Ascending aorta (tissue), 2 donors: ENCODE measurements at regions not wholly inside any gene's neighbourhood (a gene's known extent, or its start where the extent isn't known, plus 50 kb on each side); places are given as distances from the start of the nearest gene placed in this dataset.
A peak's percentile ranks its signal among the peaks of the same experiment; 100 is the strongest.

Source experiments
- DNase-seq, 2 donors: peaks; one replicate each; pipeline ENCODE4 v3.0.0-alpha.2; 2019; ENCODE audit warnings: low spot score in 2 of 2
- H3K27ac ChIP-seq, 2 donors: fragments of 200-600 bp; sonication (generic); one replicate each; pipeline ENCODE4 v1.5.1; 2016 to 2017; ENCODE audit warnings: mild to moderate bottlenecking in 1 of 2
- H3K27me3 ChIP-seq: fragments of 200-600 bp; sonication (generic); one replicate; pipeline ENCODE4 v1.5.1; 2017
- H3K36me3 ChIP-seq, 2 donors: fragments of 200-600 bp; sonication (generic); one replicate each; pipeline ENCODE4 v1.5.1; 2016
- H3K4me1 ChIP-seq, 2 donors: fragments of 200-600 bp; sonication (generic); one replicate each; pipeline ENCODE4 v1.5.1; 2016 to 2017; ENCODE audit warnings: mild to moderate bottlenecking in 1 of 2
- H3K4me3 ChIP-seq, 2 donors: fragments of 200-600 bp; sonication (generic); one replicate each; pipeline ENCODE4 v1.5.1; 2016 to 2017; ENCODE audit warnings: mild to moderate bottlenecking in 1 of 2
- H3K9me3 ChIP-seq, 2 donors: fragments of 200-600 bp; sonication (generic); one replicate each; pipeline ENCODE4 v1.5.1; 2016
- intact Hi-C: fragments of 100-400 bp; cut with DNase I; formaldehyde crosslinking; loops from one replicate; pipeline ENCODE4 v1.15.1; 2023
- TF ChIP-seq, protein P1 (sequence below), 3 experiments: fragments of 200-600 bp in 2 of 3; fragments of 450-650 bp in 1 of 3; sonication (generic) in 2 of 3; IDR thresholded peaks; one replicate each; pipeline ENCODE4 v1.5.1; 2016 to 2019; ENCODE audit warnings: antibody characterized with exemption in 3 of 3, mild to moderate bottlenecking in 1 of 3, moderate library complexity in 1 of 3

DNA sequence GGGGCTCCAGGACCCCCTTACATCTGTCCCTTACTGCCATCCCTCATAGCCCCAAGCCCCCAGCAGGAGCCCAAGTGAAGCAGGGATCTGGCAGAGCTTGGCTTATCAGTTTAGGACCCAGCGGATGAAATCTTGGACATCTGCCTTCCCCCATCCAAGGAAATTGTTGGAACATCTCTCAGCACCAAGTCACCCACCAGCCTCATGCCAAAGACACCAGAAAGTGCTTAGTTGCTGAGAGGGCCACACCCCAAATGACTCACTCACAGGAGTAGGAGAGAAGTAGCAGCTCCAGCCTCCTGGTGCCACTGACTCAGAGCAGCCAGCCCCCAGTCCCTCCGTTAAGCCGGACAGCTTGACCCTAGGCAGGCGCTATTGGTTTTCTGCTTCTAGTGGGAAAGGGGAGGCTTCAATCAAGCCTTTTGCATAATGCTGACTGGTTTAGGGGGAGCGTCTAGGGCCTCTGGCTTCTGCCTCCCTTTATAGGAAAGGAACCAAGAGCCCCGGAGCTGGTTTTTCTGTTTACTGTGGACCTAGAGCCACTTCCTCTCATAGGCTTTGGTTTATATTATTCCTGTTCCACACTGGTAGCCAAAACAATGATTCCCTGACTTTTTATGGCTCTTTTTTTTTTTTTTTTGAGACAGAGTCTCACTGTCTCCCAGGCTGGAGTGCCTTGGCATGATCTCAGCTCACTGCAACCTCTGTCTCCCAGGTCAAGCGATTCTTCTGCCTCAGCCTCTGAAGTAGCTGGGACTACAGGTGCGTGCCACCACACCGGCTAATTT lies 114.2 kb upstream of the IPO9 start:
- Histone ChIP-seq H3K4me3 (peak overlapping the region; percentile 14 to 40), H3K27me3 (no peaks in the 10 kb centered on the region), H3K36me3 (peaks cover 0 to 7% of the 10 kb centered on the region in 2 donors), H3K9me3 (no peaks in the 10 kb centered on the region), H3K4me1 (peaks cover 51 to 65% of the 10 kb centered on the region in 2 donors), H3K27ac (peak overlapping the region; percentile 93 to 97)
- intact Hi-C loops = no loop called here
- peak; percentile 94 to 99 for DNase-seq
- TF ChIP-seq, protein P1, sequence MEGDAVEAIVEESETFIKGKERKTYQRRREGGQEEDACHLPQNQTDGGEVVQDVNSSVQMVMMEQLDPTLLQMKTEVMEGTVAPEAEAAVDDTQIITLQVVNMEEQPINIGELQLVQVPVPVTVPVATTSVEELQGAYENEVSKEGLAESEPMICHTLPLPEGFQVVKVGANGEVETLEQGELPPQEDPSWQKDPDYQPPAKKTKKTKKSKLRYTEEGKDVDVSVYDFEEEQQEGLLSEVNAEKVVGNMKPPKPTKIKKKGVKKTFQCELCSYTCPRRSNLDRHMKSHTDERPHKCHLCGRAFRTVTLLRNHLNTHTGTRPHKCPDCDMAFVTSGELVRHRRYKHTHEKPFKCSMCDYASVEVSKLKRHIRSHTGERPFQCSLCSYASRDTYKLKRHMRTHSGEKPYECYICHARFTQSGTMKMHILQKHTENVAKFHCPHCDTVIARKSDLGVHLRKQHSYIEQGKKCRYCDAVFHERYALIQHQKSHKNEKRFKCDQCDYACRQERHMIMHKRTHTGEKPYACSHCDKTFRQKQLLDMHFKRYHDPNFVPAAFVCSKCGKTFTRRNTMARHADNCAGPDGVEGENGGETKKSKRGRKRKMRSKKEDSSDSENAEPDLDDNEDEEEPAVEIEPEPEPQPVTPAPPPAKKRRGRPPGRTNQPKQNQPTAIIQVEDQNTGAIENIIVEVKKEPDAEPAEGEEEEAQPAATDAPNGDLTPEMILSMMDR (IDR thresholded peaks at IDR 0.05) = no peak

DNA sequence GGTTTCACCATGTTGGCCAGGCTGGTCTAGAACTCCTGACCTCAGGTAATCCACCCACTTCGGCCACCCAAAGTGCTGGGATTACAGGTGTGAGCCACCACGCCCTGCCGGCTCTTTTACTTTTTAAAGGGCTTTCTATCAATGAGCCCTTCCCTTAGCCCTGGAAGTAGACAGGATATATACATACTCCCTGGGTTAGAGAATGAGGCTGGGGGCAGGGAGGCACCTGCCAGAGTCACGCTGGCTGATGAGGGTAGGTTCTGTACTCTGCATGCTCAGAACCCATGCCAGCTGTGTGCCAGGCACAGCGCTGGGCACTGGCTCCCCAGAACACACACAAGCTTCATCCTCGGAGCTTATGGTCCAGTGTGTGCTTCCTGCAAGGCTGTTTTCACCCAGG lies 113.6 kb upstream of the IPO9 start:
- peaks cover 55 to 65% of the 10 kb centered on the region in 2 donors for H3K4me1 ChIP-seq
- H3K9me3 ChIP-seq = no peaks in the 10 kb centered on the region
- H3K27ac ChIP-seq = peak overlapping the region; percentile 93 to 97
- DNase-seq = no peak
- H3K27me3 ChIP-seq = no peaks in the 10 kb centered on the region
- H3K36me3 ChIP-seq = peaks cover 0 to 7% of the 10 kb centered on the region in 2 donors
- intact Hi-C loops = no loop called here
- peak overlapping the region; percentile 14 to 40 for H3K4me3 ChIP-seq
- TF ChIP-seq, protein P1 (IDR thresholded peaks at IDR 0.05) = no peak

DNA sequence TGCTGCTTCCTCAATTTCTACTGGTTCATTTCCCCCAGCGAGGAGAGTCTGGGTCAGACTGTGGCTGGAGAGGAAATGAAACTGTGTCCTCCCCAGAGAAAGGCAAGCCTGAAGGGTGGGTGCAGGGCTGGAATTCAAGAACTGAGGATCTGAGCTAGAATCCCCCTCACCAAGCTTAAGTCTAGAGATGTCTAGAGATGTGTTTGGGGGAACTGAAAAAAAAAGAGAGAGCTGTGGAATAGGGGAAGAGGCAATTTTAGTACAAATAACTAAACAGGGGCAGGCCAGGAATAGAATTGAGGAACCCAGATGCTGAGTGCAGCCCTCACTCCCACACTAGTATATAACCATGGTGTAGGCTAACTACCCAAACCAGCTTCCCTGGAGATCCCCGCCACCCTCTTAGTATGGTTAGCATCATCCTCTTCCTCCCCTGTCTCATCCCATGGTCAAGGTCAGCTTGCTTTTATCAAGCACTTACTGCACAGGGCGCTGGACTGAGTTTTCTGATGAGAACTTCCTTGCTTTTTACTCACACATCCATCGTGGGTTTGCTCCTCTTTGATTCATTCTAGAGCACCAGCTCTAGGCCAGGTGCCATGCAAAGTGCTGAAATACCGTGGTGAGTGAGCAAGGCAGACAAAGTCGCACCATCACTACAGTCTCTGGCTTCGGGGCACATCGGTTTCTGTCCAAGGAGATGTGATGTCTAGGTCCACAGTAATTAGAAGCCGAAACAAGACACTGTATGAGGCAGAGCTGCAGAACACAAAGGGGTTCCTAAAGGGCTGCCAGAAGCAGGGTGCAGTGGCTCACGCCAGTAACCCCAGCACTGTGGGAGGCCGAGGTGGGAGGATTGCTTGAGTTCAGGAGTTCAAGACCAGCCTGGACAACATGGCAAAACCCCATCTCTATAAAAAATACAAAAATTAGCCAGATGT lies 112.9 kb upstream of the IPO9 start:
- TF ChIP-seq, protein P1 (IDR thresholded peaks at IDR 0.05) = no peak
- H3K4me3 ChIP-seq = peak overlapping the region in 1 of 2 donors; percentile 40
- peaks cover 49 to 65% of the 10 kb centered on the region in 2 donors for H3K4me1 ChIP-seq
- no peaks in the 10 kb centered on the region for H3K9me3 ChIP-seq
- intact Hi-C loops = loop anchor here (1.0 kb wide), 1 partner anchor 23 kb away; no protein-coding TSS in a partner anchor
- H3K36me3 ChIP-seq = peaks cover 0 to 7% of the 10 kb centered on the region in 2 donors
- H3K27ac ChIP-seq = peak overlapping the region; percentile 93 to 97
- no peaks in the 10 kb centered on the region for H3K27me3 ChIP-seq
- DNase-seq = no peak

DNA sequence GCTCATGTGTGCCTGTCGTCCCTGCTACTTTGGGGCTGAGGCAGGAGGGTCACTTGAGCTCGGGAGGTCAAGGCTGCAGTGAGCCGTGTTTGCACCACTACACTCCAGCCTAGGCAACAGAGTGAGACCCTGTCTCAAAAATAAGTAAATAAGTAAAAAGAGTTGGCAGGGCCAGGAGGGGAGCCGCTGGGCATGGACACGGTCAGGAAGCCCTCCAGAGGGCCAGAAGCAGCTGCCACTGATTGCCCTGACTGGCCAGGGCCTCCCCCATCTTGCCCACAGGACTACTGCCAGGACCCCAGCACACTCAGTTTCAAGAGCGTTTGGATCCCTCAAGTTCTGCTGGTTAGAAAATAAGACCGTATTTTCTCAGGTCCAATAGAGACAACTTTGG lies 112.2 kb upstream of the IPO9 start:
- no peaks in the 10 kb centered on the region for H3K27me3 ChIP-seq
- H3K36me3 ChIP-seq = peaks cover 0 to 7% of the 10 kb centered on the region in 2 donors
- TF ChIP-seq, protein P1 (IDR thresholded peaks at IDR 0.05) = no peak
- H3K4me1 ChIP-seq = peaks cover 42 to 62% of the 10 kb centered on the region in 2 donors
- H3K9me3 ChIP-seq = no peaks in the 10 kb centered on the region
- H3K27ac ChIP-seq = peak overlapping the region; percentile 93 to 97
- no peak for DNase-seq
- intact Hi-C loops = loop anchor here (1.0 kb wide), 1 partner anchor 23 kb away; no protein-coding TSS in a partner anchor
- no peak overlapping the region for H3K4me3 ChIP-seq

DNA sequence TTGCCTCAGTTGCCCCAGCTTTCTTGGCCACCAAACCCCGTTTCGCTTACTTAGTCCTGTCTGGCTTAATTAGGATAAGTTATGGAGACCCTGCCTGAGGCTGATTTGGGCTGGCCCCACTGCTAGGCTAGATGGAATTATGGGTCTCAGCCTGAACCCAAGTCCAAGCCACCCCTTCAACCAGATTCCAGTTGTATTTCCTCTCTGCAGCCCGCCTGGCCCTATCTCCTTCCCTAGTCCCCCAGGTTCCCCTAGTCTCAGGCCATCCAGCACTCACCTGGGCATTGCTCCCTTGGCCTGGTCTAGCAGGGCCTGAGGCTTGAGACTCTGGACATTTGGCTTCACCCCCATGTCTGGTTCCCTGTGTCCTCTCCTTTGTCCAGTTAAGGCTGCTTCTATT lies 111.7 kb upstream of the IPO9 start:
- Histone ChIP-seq H3K4me1 (peaks cover 36 to 60% of the 10 kb centered on the region in 2 donors), H3K27ac (peak overlapping the region; percentile 93 to 97), H3K27me3 (no peaks in the 10 kb centered on the region), H3K9me3 (no peaks in the 10 kb centered on the region), H3K4me3 (no peak overlapping the region), H3K36me3 (peaks cover 0 to 7% of the 10 kb centered on the region in 2 donors)
- intact Hi-C loops = no loop called here
- no peak for DNase-seq
- TF ChIP-seq, protein P1 (IDR thresholded peaks at IDR 0.05) = no peak
